H1 (cell line): ENCODE measurements at regions not wholly inside any gene's neighbourhood (a gene's known extent, or its start where the extent isn't known, plus 50 kb on each side); places are given as distances from the start of the nearest gene placed in this dataset.

Source experiments
- CTCF ChIA-PET: fragments of 300-600 bp; sonication (Branson Sonifier 250); formaldehyde crosslinking; loops from one replicate; lab custom pipeline; 2021; ENCODE audit not compliant: partially characterized antibody; lab: Charles Lee
- POLR2A ChIA-PET: fragments of 300-600 bp; sonication (Branson Sonifier 250); formaldehyde crosslinking; loops from one replicate; lab custom pipeline; 2021; ENCODE audit warnings: inconsistent platforms; ENCODE audit not compliant: partially characterized antibody; lab: Charles Lee
- DNase-seq, 2 experiments: peaks; one replicate each; pipeline versions ENCODE4 v3.0.0 to v3.0.0-alpha.2; 2010 to 2022; ENCODE audit warnings: low spot score in 2 of 2, low read depth in 1 of 2, mixed read lengths in 1 of 2
- FAIRE-seq: peaks from 2 replicates; lab custom pipeline; 2011; peaks lifted over from hg19 to GRCh38; lab: Jason Lieb, UNC
- H2AFZ ChIP-seq: 2 replicates; pipeline ENCODE4 v1.8.1; 2012; ENCODE audit warnings: low read length, inconsistent platforms
- H2AK5ac ChIP-seq: 2 replicates; pipeline ENCODE4 v1.6.1; 2013; ENCODE audit warnings: low read depth, low read length
- H2BK120ac ChIP-seq: replicated peaks from 2 replicates; pipeline ENCODE3; 2013; ENCODE audit warnings: low read depth, low read length, inconsistent platforms
- H2BK12ac ChIP-seq: 2 replicates; pipeline ENCODE4 v1.6.1; 2013; ENCODE audit warnings: low read depth, low read length
- H2BK15ac ChIP-seq: 2 replicates; pipeline ENCODE4 v1.6.1; 2013; ENCODE audit warnings: low read length
- H2BK20ac ChIP-seq: 2 replicates; pipeline ENCODE4 v1.6.1; 2013; ENCODE audit warnings: low read length
- H2BK5ac ChIP-seq: 2 replicates; pipeline ENCODE4 v1.6.1; 2013; ENCODE audit warnings: low read depth, low read length
- H3K14ac ChIP-seq: 2 replicates; pipeline ENCODE4 v1.6.1; 2013; ENCODE audit warnings: inconsistent platforms; ENCODE audit not compliant: insufficient read length
- H3K18ac ChIP-seq: 2 replicates; pipeline ENCODE4 v1.6.1; 2013; ENCODE audit warnings: low read length; ENCODE audit errors: extremely low read depth
- H3K23ac ChIP-seq: 2 replicates; pipeline ENCODE4 v1.6.1; 2013; ENCODE audit warnings: inconsistent platforms; ENCODE audit not compliant: insufficient read length
- H3K23me2 ChIP-seq: 2 replicates; pipeline ENCODE4 v1.6.1; 2013; ENCODE audit warnings: low read depth, low read length
- H3K27ac ChIP-seq: 2 replicates; pipeline ENCODE4 v1.6.1; 2011; ENCODE audit warnings: low read depth, low read length, inconsistent platforms
- H3K27me3 ChIP-seq, 4 experiments: replicated peaks in 1 of 4; 1 replicate in 1 of 4; 2 replicates in 3 of 4; pipeline versions ENCODE4 v1.6.1 to v1.8.1; 2011 to 2013; ENCODE audit warnings: low read length in 3 of 4, mild to moderate bottlenecking in 3 of 4, inconsistent platforms in 2 of 4, mixed read lengths in 2 of 4, moderate library complexity in 1 of 4; ENCODE audit not compliant: control insufficient read depth in 3 of 4, insufficient read depth in 3 of 4; ENCODE audit errors: extremely low read depth in 1 of 4
- H3K36me3 ChIP-seq, 4 experiments: 2 replicates each; pipeline versions ENCODE4 v1.6.1 to v1.8.1; 2011 to 2013; ENCODE audit warnings: mild to moderate bottlenecking in 4 of 4, low read length in 3 of 4, moderate library complexity in 2 of 4, control low read depth in 1 of 4, inconsistent platforms in 1 of 4; ENCODE audit not compliant: insufficient read depth in 4 of 4, control insufficient read depth in 2 of 4
- H3K4ac ChIP-seq: replicated peaks from 2 replicates; pipeline ENCODE3; 2013; ENCODE audit warnings: low read length, low read depth, mixed read lengths, inconsistent platforms; ENCODE audit not compliant: insufficient read length
- H3K4me1 ChIP-seq, 4 experiments: replicated peaks in 1 of 4; 1 replicate in 1 of 4; 2 replicates in 3 of 4; pipeline versions ENCODE4 v1.6.1 to v1.8.1; 2011 to 2013; ENCODE audit warnings: low read length in 3 of 4, inconsistent platforms in 2 of 4, mixed read lengths in 1 of 4; ENCODE audit not compliant: insufficient read depth in 4 of 4, control insufficient read depth in 3 of 4
- H3K4me2 ChIP-seq, 2 experiments: 2 replicates each; pipeline versions ENCODE4 v1.6.1 to v1.8.1; 2011 to 2013; ENCODE audit warnings: low read depth in 2 of 2, low read length in 2 of 2, control low read depth in 1 of 2, inconsistent platforms in 1 of 2, mild to moderate bottlenecking in 1 of 2; ENCODE audit not compliant: insufficient read depth in 1 of 2
- H3K4me3 ChIP-seq, 4 experiments: fragments of 200-600, 300-600 bp in 1 of 4; sonication (generic), shearing (Covaris generic), sonication (Bioruptor Twin) in 1 of 4; 2 replicates each; pipeline versions ENCODE4 v1.5.1 to v1.8.1; 2011 to 2016; ENCODE audit warnings: low read length in 4 of 4, low read depth in 3 of 4, control low read depth in 2 of 4, inconsistent platforms in 2 of 4, mild to moderate bottlenecking in 2 of 4, mixed read lengths in 1 of 4, moderate library complexity in 1 of 4; ENCODE audit not compliant: insufficient read depth in 2 of 4; ENCODE audit errors: extremely low read depth in 1 of 4
- H3K56ac ChIP-seq: replicated peaks from 2 replicates; pipeline ENCODE3; 2013; ENCODE audit warnings: low read depth, mild to moderate bottlenecking, mixed read lengths, low read length, inconsistent platforms; ENCODE audit not compliant: insufficient read length
- H3K79me1 ChIP-seq: 2 replicates; pipeline ENCODE4 v1.6.1; 2013; ENCODE audit warnings: low read depth, low read length, control low read depth
- H3K79me2 ChIP-seq, 2 experiments: 2 replicates each; pipeline versions ENCODE4 v1.6.1 to v1.8.1; 2012 to 2013; ENCODE audit warnings: low read length in 2 of 2, mild to moderate bottlenecking in 2 of 2, inconsistent platforms in 1 of 2; ENCODE audit not compliant: insufficient read depth in 2 of 2, control insufficient read depth in 1 of 2
- H3K9ac ChIP-seq, 4 experiments: replicated peaks in 1 of 4; 1 replicate in 1 of 4; 2 replicates in 3 of 4; pipeline versions ENCODE4 v1.6.1 to v1.8.1; 2011 to 2013; ENCODE audit warnings: low read depth in 3 of 4, low read length in 3 of 4, control low read depth in 2 of 4, mild to moderate bottlenecking in 2 of 4, moderate library complexity in 2 of 4, inconsistent platforms in 1 of 4; ENCODE audit errors: extremely low read depth in 1 of 4
- H3K9me3 ChIP-seq, 2 experiments: 2 replicates each; pipeline versions ENCODE4 v1.6.1 to v1.8.1; 2012 to 2013; ENCODE audit warnings: mild to moderate bottlenecking in 2 of 2, moderate library complexity in 2 of 2, control low read depth in 1 of 2, inconsistent platforms in 1 of 2, low read depth in 1 of 2, low read length in 1 of 2, mixed read lengths in 1 of 2; ENCODE audit not compliant: insufficient read depth in 2 of 2
- H4K20me1 ChIP-seq, 2 experiments: replicated peaks in 1 of 2; 2 replicates each; pipeline versions ENCODE3 to v1.8.1; 2011 to 2013; ENCODE audit warnings: inconsistent platforms in 2 of 2, low read length in 2 of 2, mild to moderate bottlenecking in 1 of 2; ENCODE audit not compliant: insufficient read depth in 2 of 2, control insufficient read depth in 1 of 2
- H4K5ac ChIP-seq: 2 replicates; pipeline ENCODE4 v1.6.1; 2013; ENCODE audit warnings: low read length, low read depth, mixed read lengths, inconsistent platforms; ENCODE audit not compliant: insufficient read length
- H4K8ac ChIP-seq: 2 replicates; pipeline ENCODE4 v1.8.0; 2013; ENCODE audit warnings: mild to moderate bottlenecking, moderate library complexity, low read length, inconsistent platforms; ENCODE audit not compliant: insufficient read depth; ENCODE audit errors: extremely low read depth
- H4K91ac ChIP-seq: replicated peaks from 2 replicates; pipeline ENCODE3; 2013; ENCODE audit warnings: low read length, mixed read lengths, inconsistent platforms; ENCODE audit not compliant: insufficient read length
- ASH2L ChIP-seq: fragments of 200-600, 300-600 bp; sonication (generic); IDR thresholded peaks from one replicate; pipeline ENCODE4 v1.7.1; 2017; ENCODE audit warnings: low read length
- EP300 ChIP-seq, 2 experiments: IDR thresholded peaks; 1 replicate in 1 of 2; 2 replicates in 1 of 2; pipeline ENCODE4 v1.6.1; 2011 to 2012; ENCODE audit warnings: low read depth in 2 of 2, low read length in 2 of 2, mild to moderate bottlenecking in 2 of 2, borderline replicate concordance in 1 of 2, inconsistent platforms in 1 of 2, moderate library complexity in 1 of 2
- EZH2 ChIP-seq: fragments of 200-600 bp; sonication (generic); IDR thresholded peaks from 2 replicates; pipeline ENCODE4 v1.7.1; 2012; ENCODE audit warnings: low read depth, mild to moderate bottlenecking, moderate library complexity, low read length, inconsistent platforms; ENCODE audit not compliant: severe bottlenecking
- GABPA ChIP-seq: IDR thresholded peaks from 2 replicates; pipeline ENCODE4 v1.6.1; 2011; ENCODE audit warnings: mild to moderate bottlenecking, low read length, moderate library complexity, borderline replicate concordance; ENCODE audit not compliant: insufficient read depth
- JUND ChIP-seq: IDR thresholded peaks from 2 replicates; pipeline ENCODE4 v1.6.1; 2011; ENCODE audit warnings: mild to moderate bottlenecking, improper control_type of control experiment, low read length
- NRF1 ChIP-seq: IDR thresholded peaks from 2 replicates; pipeline ENCODE4 v1.6.1; 2011; ENCODE audit warnings: mild to moderate bottlenecking, low read depth, low read length, improper control_type of control experiment
- POLR2AphosphoS5 ChIP-seq: IDR thresholded peaks from 2 replicates; pipeline ENCODE4 v1.6.1; 2011; ENCODE audit warnings: low read depth, low read length
- SIRT6 ChIP-seq: IDR thresholded peaks from one replicate; pipeline ENCODE4 v1.7.1; 2012; ENCODE audit warnings: low read length, inconsistent platforms
- SP4 ChIP-seq: IDR thresholded peaks from 2 replicates; pipeline ENCODE4 v1.6.1; 2012; ENCODE audit warnings: low read length, inconsistent platforms
- SUZ12 ChIP-seq: fragments of 200-600 bp; sonication (generic); IDR thresholded peaks from 2 replicates; pipeline ENCODE4 v1.6.1; 2012; ENCODE audit warnings: mild to moderate bottlenecking, inconsistent platforms, low read length, moderate library complexity, mixed read lengths
- TAF1 ChIP-seq: IDR thresholded peaks from 2 replicates; pipeline ENCODE4 v1.6.1; 2011; ENCODE audit warnings: mild to moderate bottlenecking, low read depth, low read length
- TAF7 ChIP-seq: optimal IDR thresholded peaks from 2 replicates; pipeline ENCODE3; 2011; ENCODE audit warnings: low read depth, mild to moderate bottlenecking, inconsistent platforms, low read length, moderate library complexity, borderline replicate concordance
- USF2 ChIP-seq: IDR thresholded peaks from 2 replicates; pipeline ENCODE4 v1.6.1; 2011; ENCODE audit warnings: low read length, improper control_type of control experiment
- ZNF274 ChIP-seq: IDR thresholded peaks from 2 replicates; pipeline ENCODE4 v1.7.0; 2012; ENCODE audit warnings: low read length, borderline replicate concordance; ENCODE audit errors: extremely low read depth
- WGBS, 2 experiments: shearing (Covaris generic) in 1 of 2; methylation state at CpG; one replicate each; pipeline versions ENCODE4 v1.1.6 to v1.1.7; 2013 to 2015; ENCODE audit warnings: low lambda C conversion rate in 2 of 2, mixed read lengths in 2 of 2, inconsistent platforms in 1 of 2, low coverage in 1 of 2, missing lambda C conversion rate in 1 of 2; ENCODE audit not compliant: insufficient replicate concordance in 2 of 2, insufficient coverage in 1 of 2, insufficient read length in 1 of 2; ENCODE audit errors: extremely low coverage in 1 of 2, missing lambda C conversion rate in 1 of 2; 5-methylcytosine and 5-hydroxymethylcytosine counted together

- CTCF ChIA-PET = interaction anchor here (1.0 to 4.7 kb wide), 3 partner anchors 11 to 189 kb away, joined by 5 to 37 read pairs (median 7); no protein-coding TSS in a partner anchor
- no peak overlapping the region for H3K4me3 ChIP-seq
- H3K27ac ChIP-seq = no peak overlapping the region
- no peak overlapping the region for H3K56ac ChIP-seq
- no peak overlapping the region for H3K4ac ChIP-seq
- no peak overlapping the region for H3K14ac ChIP-seq
- H3K27me3 ChIP-seq = no peaks in the 10 kb centered on the region
- no peak overlapping the region for H2AK5ac ChIP-seq
- H3K18ac ChIP-seq = no peak overlapping the region
- no peak overlapping the region for H3K4me2 ChIP-seq
- peaks cover 3 to 18% (median 6%) of the 10 kb centered on the region in 4 experiments for H3K4me1 ChIP-seq
- no peak overlapping the region for H2BK5ac ChIP-seq
- no peak overlapping the region for H3K23ac ChIP-seq
- no peaks in the 10 kb centered on the region for H4K20me1 ChIP-seq
- H4K91ac ChIP-seq = no peak overlapping the region
- H3K36me3 ChIP-seq = no peaks in the 10 kb centered on the region
- no peak overlapping the region for H2BK12ac ChIP-seq
- H4K5ac ChIP-seq = no peak overlapping the region
- no peak overlapping the region for H4K8ac ChIP-seq
- H3K79me2 ChIP-seq = no peaks in the 10 kb centered on the region
- H3K79me1 ChIP-seq = no peaks in the 10 kb centered on the region
- POLR2A ChIA-PET = no interaction called here
- DNase-seq = no peak
- no peaks in the 10 kb centered on the region; a peak in 2 of 4 replicates for H3K9me3 ChIP-seq
- 0 out of 2 replicates have a peak overlapping the region, but pooled peaks have one; percentile 15 for H2AFZ ChIP-seq
- H2BK120ac ChIP-seq = no peak overlapping the region
- H3K9ac ChIP-seq = no peak overlapping the region
- 83% methylated on average over 3 of the region's 3 CpGs; no CpG with 5 or more reads in 1 of the 2 experiments for WGBS, 2 experiments
- FAIRE-seq = no peak
- no peak overlapping the region for H2BK15ac ChIP-seq
- no peaks in the 10 kb centered on the region for H3K23me2 ChIP-seq
- H2BK20ac ChIP-seq = no peak overlapping the region
- no peak for TF ChIP-seq EP300 (IDR thresholded peaks at IDR 0.05; ENCODE audit: borderline replicate concordance in 1 of 2, low read depth in 2 of 2, low read length in 2 of 2)
- no peak for TF ChIP-seq SUZ12
- TF ChIP-seq SIRT6 = no peak
- no peak for TF ChIP-seq JUND
- no peak for TF ChIP-seq USF2
- TF ChIP-seq ASH2L = no peak
- TF ChIP-seq TAF1 = no peak
- TF ChIP-seq ZNF274 = no peak
- TF ChIP-seq SP4 = no peak
- no peak for TF ChIP-seq EZH2
- no peak for TF ChIP-seq GABPA
- TF ChIP-seq TAF7 = no peak
- no peak for TF ChIP-seq POLR2AphosphoS5
- TF ChIP-seq NRF1 = no peak
Observed at GRCh38 chr2:38498045-38498481, 104.7 kb downstream of the HNRNPLL start.
